HG03025 (cell line): ENCODE measurements at regions not wholly inside any gene's neighbourhood (a gene's known extent, or its start where the extent isn't known, plus 50 kb on each side); places are given as distances from the start of the nearest gene placed in this dataset.

Experiments used
- ATAC-seq: cut with Tn5 transposase; IDR thresholded peaks from one replicate; pipeline ENCODE4 v1.9.1; 2021; ENCODE audit warnings: mild to moderate bottlenecking, moderate library complexity; ENCODE audit not compliant: unreplicated experiment, low FRiP score

DNA sequence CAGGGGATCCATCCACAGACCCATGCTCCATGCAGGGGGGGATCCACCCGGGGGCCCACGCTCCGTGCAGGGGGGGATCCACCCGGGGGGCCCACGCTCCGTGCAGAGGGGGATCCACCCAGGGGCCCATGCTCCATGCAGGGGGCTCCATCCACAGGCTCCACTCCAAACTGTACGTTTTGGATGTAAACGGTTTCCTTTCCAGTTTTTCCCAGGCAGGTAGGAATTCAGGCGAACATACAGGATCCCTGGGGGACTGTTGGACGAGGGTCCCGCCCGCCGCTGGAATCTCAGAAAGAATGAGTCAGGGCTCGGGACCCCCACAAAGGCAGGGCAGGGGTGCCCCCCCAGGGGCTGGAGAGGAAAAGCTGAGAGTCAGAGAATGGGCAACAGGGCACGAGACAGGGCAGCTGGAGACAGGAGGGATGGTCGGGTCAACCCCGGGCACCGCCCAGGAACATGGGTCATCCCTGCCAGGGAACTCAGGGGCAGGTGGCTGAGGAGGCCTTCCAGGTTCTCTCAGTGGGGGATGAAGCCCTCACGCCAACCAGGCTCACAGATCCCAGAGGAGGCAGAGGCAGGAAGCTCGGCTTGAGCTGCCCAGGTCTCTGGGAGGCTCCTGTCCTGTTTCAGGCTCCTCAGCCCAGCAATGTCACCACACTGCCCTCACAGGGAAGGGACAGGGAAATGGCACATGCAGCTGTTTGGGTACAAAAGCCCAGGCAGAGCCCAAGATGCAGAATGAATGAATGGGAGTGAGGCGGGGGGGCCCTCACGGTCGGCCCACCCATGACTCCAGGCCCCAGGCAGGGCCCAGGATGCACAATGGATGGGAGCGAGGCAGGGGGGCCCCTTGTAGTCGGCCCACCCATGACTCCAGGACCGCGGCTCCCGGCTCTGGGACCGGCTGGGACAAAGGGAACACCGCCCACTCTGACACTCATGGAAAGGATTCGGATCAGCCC is 200.2 kb downstream of the BRD1 start:
- no peak for ATAC-seq

DNA sequence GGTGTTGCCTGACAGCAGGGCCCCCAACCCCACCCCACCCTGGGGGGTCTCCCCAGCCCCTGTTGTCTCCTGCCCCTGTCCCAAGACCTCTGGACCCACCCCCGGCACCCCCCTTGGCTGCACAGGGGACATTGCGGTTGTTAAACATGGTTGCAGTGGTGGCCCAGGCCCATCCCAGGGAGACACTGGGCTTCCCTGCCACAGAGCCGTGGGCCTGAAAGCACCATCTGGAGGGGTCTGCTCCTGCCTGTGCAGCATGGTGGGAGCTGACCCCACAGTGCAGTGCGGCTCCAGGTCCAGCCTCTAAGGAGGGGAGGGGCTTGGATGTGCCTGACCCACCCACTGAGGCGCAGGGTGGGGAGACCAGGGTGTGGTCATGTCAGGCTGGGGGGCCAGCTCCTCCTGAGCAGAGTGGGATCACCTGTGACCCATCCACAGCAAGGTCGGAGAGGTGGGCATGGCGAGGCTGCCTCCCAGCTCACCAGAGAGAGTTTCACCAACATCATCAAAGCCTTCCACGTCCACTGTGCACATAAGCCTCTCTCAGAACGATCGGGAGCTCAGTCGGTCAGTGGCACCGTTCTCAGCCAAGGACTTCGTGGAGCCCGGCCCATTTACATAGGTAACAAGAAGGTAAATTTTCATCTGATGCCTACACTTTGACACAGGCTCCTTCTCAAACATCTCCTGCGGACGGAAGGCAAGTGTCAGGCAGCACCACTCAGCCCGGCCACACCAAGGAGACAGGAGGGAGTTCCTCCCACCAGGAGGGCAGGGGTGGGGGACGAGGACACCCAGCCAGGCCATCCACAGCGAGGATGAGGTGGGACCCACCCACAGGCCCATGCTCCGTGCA is 201.1 kb downstream of the BRD1 start:
- no peak for ATAC-seq

DNA sequence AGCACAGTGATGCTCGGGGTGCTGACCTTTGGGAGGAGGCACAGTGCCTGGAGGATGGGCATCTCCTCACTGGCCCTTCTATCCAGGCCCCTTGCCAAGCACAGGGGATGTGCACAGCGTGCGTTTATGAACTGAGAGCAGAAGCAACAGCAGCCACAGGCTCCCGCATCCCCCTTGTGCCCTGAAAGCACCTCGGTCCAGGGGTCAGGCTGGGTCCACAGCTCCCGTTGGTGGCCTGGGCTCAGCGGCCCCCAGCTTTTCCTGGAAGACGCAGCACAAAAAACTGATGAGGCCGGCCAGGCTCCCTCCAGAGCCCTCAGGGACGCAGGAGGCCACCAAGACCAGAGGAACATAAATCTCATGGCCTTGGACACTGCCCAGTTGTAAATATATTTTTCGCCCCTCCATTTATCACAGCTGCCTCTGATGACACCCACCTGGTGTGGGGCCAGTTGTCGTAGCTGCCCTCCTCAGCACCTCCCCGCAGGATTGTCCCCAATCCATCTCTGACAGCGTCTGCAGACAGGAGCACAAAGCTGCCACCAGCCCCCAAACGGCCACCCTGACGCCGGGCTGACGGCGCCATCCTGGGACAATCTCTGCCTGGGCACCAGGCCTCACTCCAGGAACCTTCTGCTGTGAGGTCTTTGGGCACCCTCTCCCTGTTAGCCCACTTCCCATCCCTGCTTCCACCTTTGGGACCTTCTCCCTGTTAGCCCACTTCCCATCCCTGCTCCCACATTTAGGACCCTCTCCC is 203.1 kb downstream of the BRD1 start:
- ATAC-seq, result no peak

DNA sequence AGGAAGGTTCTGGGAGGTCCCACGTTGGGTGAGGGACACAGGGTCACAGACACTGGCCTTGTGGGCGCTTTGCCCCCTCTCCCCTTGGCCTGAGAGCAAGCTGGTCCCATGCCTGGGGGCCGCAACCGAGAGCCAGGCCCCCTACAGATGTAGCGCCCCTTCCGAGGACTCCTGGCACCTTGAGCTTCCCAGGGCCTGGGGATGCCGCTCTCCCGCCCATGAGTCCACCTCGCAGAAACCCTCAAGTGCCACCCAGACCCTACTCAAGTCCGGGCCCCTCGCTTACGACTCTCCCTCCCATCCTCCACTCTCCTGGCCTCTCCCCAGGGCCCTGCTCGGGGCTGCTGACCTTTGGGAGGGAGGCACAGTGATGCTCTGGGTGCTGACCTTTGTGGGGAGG is 204.0 kb downstream of the BRD1 start:
- ATAC-seq, result no peak

DNA sequence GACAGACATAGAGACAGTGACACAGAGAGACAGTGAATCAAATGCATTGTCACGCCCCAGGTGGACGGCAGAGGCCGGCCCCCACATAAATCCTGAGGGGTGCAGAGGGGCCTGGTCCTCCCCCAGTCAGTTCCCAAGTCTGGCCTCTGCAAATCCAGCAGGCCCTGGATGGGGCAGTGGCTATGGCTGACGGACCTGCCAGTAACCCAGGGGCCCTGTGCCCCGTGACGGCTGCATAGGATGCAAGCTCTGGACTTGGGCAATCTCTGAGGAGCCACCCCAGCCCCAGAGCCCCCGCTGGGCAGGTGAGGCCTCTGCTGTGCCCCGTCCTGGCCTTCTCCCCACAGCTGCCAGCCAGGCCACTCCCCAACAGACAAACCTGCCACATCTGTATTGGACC is 204.5 kb downstream of the BRD1 start:
- no peak for ATAC-seq

DNA sequence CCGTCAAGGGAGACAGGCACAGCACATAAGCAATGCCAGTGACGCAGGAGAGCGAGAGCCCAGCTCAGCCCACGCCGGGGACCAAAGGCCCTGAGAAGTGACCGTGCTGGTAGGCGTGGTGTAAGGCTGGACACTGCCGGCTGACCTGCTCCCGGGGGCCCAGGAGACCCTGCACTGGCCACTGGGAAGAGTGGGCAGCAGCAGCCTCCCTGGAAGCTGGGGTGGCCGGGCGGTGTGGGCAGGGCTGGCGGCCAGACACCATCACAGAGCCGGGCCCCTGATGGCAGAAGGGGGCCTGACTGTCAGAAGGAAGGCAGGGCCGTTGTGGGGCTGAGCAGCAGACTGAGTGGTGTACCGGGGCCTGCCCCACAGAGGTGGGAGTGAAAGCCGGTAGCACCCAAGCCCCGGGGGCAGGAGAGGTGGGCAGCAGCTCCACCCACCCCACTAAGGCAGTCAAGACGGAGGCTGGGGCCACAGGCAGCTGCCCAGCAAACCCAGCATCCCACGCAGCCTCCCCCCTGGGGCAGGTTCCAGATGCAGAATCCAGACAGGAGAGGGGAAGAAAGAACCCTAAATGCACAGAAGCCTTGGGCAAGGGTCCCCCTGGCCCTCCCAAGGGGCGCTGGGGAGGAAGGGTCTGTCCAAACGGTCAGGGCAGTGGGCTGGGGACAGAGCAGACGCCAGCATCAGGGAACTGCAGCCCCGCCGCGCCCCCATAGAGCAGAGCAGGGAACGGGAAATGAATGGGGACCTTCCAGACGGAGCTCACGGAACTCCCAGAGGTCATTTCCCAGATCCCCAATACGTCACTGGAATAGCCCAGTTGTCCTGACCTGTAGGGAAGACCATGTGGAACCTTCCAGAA is 205.2 kb downstream of the BRD1 start:
- no peak for ATAC-seq

DNA sequence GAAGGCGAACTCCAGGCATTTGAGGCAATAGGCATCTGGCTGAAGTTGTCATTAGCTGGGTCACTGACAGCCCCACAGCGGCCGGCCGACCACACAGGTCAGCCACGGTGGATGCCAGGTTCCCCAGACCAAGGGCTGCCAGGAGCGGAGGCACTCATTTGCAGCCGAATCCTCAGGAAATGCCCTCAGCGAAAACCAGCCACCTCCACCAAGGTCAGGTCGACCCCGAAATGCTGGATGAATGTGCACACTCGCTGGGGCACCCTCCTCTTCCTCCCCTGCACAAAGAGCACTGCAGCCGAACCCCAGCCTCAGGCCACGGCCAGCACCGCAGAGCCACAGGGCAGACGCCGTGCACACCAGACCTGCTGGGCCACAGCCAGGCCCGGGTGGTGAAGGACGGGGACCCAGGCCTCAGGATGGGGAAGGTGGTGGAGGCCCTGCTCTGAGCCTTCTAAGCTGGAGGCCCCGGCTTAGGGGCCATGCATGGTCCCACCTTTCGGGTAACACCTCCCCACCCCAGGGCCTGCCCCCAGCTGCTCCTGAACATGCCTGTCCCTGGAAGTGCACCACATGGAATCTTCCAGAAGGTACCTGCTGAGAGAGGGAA is 206.0 kb downstream of the BRD1 start:
- ATAC-seq, result no peak

DNA sequence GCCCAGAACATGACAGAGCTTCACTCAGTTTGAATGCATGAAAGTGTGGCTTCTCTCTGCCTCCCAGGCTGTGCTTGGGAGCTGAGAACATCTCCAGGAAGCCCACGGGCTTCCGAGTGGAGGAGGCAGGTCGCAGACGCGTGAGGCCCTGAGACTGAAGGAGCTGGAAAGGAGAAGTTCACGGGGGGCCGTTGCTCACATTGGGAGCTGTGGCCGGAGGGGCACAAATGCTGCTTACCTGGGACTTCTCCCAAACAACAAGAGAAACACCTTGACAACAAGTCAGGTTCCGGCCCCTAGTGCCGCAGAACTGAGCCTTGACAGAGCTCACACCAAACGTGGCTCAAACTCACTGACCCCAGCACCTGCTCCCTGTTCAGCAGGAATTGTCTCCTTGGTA is 207.0 kb downstream of the BRD1 start:
- ATAC-seq, result no peak

DNA sequence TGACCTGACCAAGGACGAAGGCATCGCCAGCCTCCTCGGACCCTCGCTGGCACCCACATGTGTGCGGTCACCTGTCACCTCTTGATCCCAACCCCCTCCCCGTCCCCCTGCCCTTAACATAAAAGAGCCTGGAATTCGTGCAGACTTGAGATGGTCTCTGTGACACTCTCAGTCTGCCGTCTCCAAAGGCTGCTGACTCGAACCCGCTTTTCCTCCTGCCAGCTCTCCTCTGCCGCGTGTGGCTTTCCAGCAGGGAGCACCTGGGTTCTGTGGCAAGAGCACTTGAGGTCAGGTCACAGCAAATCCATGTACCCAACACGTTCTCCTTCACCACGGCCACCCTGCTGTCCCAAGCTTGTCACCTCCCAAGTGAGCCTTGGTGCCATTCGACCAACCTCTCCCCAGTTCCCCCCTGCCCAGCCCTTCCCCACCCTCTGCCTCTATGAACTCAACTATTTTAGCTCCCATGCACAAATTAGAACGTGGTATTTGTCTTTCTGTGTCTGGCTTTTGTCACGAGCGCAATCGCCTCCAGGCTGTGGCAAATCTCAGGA is 207.6 kb downstream of the BRD1 start:
- no peak for ATAC-seq

DNA sequence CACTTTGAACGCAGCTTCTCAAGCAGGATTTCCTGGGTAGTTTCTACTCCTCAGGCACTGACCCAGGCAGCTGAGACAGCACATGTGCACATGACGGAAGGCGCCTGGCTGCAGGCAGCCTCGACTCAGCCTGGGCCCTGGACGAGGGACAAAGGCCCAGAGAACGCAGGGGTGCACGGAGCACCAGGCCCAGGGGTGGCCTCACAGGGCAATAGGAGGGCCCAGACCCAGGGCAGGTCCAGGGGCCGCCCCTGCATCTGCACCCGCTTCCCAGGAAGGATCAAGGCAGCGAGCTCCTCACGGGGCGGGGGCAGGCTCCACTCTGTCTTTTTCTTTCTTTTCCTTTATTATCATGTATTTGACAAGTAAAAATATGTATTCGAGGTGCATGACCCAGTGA is 208.4 kb downstream of the BRD1 start:
- no peak for ATAC-seq

DNA sequence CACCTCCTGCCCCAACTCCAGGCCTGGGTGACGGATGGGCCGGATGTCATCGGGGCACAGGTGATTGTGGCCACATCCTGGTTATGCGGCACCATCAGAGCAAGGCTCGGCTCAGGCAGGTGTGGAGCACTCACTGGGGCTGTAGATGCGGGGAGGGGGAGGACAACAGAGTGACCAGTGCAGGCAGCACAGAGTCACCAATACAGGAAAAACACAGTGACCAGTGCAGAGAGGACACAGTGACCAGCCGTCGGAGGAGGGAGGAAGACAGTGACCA is 209.1 kb downstream of the BRD1 start:
- ATAC-seq, result no peak

DNA sequence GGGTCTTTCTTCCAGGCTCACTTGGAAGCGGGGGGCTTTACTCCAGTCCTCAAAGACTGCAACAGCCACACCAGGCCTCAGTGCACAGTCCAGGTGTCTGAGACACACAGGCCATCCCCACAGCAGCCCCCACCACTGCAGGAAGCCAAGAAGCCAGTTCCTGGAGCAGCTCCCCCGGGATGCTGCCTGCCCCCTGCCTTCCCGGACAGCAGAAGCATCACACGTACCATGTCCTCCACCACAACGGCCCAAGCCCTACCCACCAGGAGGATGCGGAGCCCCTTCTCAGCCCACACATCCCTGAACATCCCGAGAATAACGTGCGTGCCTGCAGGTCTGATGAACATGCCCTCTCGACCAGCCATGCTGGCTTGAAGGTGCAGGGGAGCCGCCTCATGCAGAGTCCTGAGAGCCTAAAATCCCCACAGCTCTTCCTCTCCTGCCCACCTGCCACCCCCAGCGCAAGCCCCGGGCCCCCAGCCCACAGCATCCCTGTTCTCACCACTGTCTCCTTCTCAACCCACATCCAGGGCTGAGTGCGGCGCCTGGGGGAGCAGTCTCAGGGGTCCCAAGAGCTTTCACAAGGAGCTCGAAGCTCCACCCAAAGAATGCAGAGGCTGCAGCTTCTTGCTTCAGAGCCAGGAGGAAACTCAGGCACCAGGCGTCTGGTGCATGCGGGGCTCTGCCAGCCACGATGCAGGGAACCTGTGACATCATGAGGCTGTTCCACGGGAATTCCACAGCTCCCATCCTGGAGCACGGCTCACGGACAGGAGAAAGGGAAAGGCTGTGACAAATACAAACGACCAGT is 209.6 kb downstream of the BRD1 start:
- no peak for ATAC-seq

DNA sequence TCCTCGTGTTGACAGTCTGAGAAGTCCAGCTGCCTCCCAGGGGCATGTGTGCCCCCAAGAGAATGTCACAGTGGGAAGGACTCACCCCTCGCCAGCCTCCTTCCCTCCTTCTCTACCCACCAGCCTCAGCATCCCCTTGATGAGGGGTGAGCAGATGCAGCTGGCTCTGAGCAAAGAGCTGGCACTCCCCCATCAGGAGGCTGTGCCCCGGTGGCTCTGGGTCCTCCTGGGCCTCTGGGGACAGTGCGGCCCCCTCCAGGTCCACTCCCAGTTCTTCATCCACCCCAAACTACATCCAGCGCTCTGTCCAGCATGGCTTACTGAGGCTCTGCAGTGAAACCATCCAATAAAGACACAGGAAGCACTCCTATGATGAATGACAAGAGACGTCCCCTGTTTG is 210.4 kb downstream of the BRD1 start:
- ATAC-seq, result no peak

DNA sequence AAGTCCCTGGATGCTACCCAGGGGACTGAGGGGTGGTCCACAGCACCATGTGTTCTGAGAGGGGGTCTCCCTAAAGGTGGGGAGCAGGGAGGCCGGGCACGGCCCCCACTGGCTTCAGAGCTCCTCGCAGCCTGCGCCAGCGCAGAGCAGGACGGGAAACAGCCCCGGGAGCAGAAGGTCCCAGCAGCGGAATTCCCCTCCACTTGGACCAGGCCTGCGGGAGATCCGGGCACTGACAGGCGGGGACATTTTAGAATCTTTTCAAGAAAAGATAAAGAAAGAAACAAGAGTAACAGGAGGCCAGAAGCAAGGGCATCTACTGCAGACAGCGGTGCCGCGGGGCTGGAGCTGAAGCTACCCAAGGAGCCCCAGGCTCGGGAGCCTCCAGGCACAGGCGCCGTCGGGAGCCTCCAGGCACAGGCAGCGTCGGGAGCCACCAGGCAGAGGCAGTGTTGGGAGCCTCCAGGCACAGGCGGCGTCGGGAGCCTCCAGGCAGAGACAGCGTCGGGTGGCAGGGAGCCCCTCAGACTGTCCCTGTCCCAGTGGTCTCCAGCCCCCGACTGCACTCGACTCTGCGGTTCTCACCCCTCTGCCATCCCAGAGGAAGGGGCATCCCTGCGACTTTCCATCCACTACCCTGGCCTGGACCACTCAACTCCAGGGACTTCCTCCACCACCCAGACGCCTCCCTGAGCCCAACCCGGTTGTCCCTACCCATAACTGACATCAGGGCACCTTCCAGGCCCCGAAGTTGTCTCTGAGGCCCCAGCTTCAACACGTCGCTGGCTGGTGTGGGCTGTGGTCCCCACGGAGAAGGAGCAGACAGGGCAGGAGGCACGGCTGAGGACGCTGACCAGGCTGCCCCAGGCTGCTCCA is 211.1 kb downstream of the BRD1 start:
- ATAC-seq, result no peak

DNA sequence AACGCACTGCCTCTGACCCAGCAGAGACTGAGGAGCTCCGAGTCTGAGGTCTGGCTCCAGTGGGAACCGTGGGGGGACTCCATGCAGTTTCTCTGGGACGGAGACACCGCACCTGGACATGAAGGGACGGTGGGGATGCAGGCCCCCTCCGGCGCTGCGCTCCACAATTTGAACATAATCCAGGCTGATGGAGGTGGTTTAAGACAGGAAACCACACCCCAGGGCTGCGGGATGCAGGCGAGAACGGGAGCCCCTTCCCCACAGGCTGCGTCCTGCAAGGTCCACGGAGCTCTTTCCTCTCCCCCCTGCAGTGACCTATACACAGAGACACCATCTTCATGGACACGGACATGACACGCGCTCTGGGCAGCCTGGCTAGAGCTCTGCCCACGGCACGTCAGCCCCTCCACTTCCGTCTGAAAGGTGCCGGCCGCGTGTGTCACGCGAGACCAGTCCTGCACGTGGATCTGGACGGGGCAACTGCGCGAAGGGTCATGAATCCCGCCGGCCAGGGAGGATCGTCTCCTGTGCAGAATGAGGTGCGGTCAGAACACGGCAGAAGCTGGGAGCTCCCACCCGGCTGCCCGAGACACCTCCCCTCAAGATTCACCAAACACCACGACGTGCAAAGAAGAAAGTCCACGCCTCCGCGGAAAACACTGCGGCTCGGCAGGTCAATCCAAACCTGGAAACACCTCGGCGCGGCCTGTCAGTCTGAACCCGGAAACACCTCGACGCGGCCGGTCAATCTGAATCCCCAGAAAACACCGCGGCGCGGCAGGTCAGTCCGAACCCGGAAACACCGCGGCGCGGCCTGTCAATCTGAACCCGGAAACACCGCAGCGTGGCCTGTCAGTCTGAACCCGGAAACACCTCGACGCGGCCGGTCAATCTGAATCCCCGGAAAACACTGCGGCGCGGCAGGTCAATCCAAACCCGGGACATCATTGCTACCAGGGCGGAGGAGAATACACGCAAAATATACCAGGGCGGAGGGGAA is 212.4 kb downstream of the BRD1 start:
- no peak for ATAC-seq

DNA sequence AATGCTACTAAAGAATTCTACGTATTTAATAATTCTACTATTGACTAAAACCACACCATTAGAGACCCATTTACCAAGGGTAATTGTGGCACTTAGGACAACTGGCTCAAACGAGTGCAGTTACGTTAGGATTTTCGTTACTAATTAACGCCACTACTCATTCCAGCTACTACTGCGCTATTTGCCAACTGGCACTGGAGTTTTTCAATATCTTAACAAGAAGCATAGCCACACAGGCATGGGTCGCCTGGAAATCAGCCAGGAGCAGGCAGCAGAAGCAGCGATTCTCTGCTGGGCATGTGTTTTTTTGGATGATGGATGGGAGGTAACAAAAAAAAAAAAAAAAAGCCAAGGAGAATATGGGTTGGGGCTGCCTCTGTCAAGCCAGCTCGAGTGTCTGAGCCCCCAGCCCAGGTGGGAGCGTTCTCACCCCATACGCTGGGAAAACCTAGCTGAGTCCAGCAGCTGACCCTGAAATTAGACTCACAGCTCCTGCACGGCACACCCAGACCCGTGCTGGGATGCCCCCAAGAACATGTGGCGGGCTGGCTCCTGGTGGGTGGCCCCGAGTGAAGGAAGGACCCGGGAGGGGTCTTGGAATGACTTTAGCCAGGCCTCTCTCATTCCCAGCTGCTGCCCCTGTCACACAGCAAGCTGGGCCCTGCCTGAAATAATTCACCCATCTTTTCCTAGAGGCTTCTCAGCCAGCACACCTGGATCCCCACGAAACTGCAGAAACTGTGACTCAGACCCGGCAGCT is 214.0 kb downstream of the BRD1 start:
- no peak for ATAC-seq
